ENCODE measurements at regions not wholly inside any gene's neighbourhood (a gene's known extent, or its start where the extent isn't known, plus 50 kb on each side); places are given as distances from the start of the nearest gene placed in this dataset.

DNA sequence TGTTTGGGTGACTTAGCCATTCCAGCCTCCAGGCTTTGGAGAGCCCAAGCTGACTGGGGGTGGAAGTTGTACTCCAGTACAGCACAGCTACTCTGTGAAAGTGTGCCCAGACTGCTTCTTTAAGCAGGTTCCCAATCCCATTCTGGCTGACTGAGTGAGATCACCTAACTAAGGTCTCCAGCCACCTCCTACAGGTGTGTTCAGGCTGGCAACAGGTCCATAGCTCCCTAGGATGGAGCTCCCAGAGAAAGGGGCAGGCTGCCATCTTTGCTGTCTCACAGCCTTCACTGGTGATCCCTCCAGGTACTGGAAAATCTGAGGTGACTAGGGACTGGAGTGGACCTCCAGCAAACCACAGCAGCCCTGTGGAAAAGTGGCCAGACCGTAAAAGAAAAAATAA, 445.3 kb upstream of the KCNMB2 start:
- H3K36me3 ChIP-seq (ENCODE audit: control insufficient read depth in 5 of 5, insufficient read depth in 5 of 5, low read length in 5 of 5), result no peaks in the 10 kb centered on the region
- no peaks in the 10 kb centered on the region for H3K9me3 ChIP-seq (ENCODE audit: control insufficient read depth in 5 of 5, low read length in 5 of 5)
- H3K4me1 ChIP-seq (ENCODE audit: control insufficient read depth in 5 of 5, insufficient read depth in 5 of 5, low read length in 5 of 5), result no peaks in the 10 kb centered on the region
- H3K27me3 ChIP-seq (ENCODE audit: control insufficient read depth in 5 of 5, insufficient read depth in 4 of 5, low read length in 5 of 5), result no peaks in the 10 kb centered on the region
- no peak overlapping the region for H3K4me3 ChIP-seq (ENCODE audit: low read depth in 1 of 5, low read length in 5 of 5)
- no peak overlapping the region for H3K9ac ChIP-seq (ENCODE audit: low read length in 5 of 5)
- H3K27ac ChIP-seq (ENCODE audit: low read depth, low read length), result no peak overlapping the region

DNA sequence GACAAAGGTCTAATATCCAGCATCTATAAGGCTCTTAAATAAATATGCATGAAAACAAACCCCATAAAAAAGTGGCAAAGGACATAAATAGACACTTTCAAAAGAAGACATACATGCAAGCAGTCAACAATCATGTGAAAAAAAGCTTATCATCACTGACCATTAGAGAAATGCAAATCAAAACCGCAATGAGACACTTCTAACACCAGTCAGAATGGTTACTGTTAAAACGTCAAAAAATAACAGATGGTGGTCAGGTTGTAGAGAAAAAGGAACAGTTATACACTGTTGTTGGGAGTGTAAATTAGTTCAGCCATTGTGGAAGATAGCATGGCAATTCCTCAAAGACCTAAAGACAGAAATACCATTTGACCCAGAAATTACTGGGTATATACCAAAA, 440.7 kb upstream of the KCNMB2 start:
- Histone ChIP-seq H3K27me3 (ENCODE audit: control insufficient read depth in 5 of 5, insufficient read depth in 4 of 5, low read length in 5 of 5) (no peaks in the 10 kb centered on the region), H3K4me3 (ENCODE audit: low read depth in 1 of 5, low read length in 5 of 5) (no peak overlapping the region), H3K4me1 (ENCODE audit: control insufficient read depth in 5 of 5, insufficient read depth in 5 of 5, low read length in 5 of 5) (peaks cover 0 to 3% (median 0%) of the 10 kb centered on the region in 5 donors), H3K9me3 (ENCODE audit: control insufficient read depth in 5 of 5, low read length in 5 of 5) (no peaks in the 10 kb centered on the region), H3K27ac (ENCODE audit: low read depth, low read length) (no peak overlapping the region), H3K9ac (ENCODE audit: low read length in 5 of 5) (no peak overlapping the region), H3K36me3 (ENCODE audit: control insufficient read depth in 5 of 5, insufficient read depth in 5 of 5, low read length in 5 of 5) (no peaks in the 10 kb centered on the region)

DNA sequence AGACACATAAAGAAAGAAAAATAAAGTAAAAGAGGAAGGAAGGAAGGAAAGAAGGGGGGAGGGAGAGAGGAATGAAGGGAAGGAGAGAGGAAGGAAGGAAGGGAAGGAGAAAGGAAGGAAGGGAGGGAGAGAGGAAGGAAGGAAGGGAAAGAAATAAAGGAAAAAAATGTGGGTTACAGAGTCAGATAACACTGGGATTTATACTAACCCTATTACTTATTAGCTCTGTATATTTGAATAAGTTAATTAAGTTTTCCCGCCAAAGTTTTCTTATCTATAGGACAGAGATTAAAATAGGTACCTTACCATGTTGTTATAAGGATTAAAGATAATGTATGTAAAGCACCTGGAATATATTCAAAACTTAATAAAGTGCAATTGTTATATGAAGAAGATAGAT, 439.3 kb upstream of the KCNMB2 start:
- no peaks in the 10 kb centered on the region for H3K36me3 ChIP-seq (ENCODE audit: control insufficient read depth in 5 of 5, insufficient read depth in 5 of 5, low read length in 5 of 5)
- no peaks in the 10 kb centered on the region for H3K27me3 ChIP-seq (ENCODE audit: control insufficient read depth in 5 of 5, insufficient read depth in 4 of 5, low read length in 5 of 5)
- H3K4me1 ChIP-seq (ENCODE audit: control insufficient read depth in 5 of 5, insufficient read depth in 5 of 5, low read length in 5 of 5), result peaks cover 0 to 3% (median 0%) of the 10 kb centered on the region in 5 donors
- H3K27ac ChIP-seq (ENCODE audit: low read depth, low read length), result no peak overlapping the region
- no peak overlapping the region for H3K4me3 ChIP-seq (ENCODE audit: low read depth in 1 of 5, low read length in 5 of 5)
- no peak overlapping the region for H3K9ac ChIP-seq (ENCODE audit: low read length in 5 of 5)
- H3K9me3 ChIP-seq (ENCODE audit: control insufficient read depth in 5 of 5, low read length in 5 of 5), result no peaks in the 10 kb centered on the region

DNA sequence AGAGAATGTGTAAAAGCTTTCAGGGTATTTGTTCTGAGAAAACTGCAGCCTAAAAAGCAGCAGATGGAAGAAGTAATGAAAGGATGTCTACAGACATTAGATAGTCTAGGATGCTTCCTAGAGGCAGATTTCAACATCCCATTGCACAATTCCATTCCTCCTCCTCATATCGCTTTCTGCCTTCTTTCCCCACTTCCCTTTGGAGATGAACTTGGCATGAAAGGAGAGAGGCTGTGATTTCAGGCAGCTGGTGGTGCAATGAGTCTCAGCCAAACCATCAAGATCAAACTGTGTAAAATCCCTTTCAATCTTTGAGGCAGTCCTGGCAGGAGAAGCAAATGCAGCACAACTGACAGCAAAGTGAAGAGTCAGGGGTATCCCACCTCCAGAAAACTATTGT, 438.7 kb upstream of the KCNMB2 start:
- Histone ChIP-seq H3K9me3 (ENCODE audit: control insufficient read depth in 5 of 5, low read length in 5 of 5) (no peaks in the 10 kb centered on the region), H3K36me3 (ENCODE audit: control insufficient read depth in 5 of 5, insufficient read depth in 5 of 5, low read length in 5 of 5) (no peaks in the 10 kb centered on the region), H3K4me1 (ENCODE audit: control insufficient read depth in 5 of 5, insufficient read depth in 5 of 5, low read length in 5 of 5) (peaks cover 0 to 3% (median 0%) of the 10 kb centered on the region in 5 donors), H3K27me3 (ENCODE audit: control insufficient read depth in 5 of 5, insufficient read depth in 4 of 5, low read length in 5 of 5) (no peaks in the 10 kb centered on the region), H3K4me3 (ENCODE audit: low read depth in 1 of 5, low read length in 5 of 5) (no peak overlapping the region), H3K27ac (ENCODE audit: low read depth, low read length) (no peak overlapping the region), H3K9ac (ENCODE audit: low read length in 5 of 5) (no peak overlapping the region)

DNA sequence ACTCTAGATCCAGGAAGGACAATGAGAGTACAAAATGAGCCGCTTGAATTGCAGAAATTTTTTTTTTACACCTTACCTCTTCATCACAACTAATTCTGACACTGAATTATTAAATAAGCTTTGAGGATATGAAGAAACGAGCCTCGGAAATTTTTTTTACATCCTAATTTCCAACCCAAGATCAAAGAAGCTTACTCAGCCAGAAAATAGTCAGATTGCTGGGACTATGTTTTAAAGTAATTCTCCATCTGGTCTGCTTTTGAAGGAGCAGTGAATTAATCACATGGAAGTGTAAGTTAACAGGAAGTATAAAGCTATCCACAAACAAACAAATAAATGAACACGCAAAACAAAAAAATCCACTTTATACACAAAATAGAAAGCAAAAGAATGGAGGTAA, 437.0 kb upstream of the KCNMB2 start:
- Histone ChIP-seq H3K9me3 (ENCODE audit: control insufficient read depth in 5 of 5, low read length in 5 of 5) (no peaks in the 10 kb centered on the region), H3K36me3 (ENCODE audit: control insufficient read depth in 5 of 5, insufficient read depth in 5 of 5, low read length in 5 of 5) (no peaks in the 10 kb centered on the region), H3K4me3 (ENCODE audit: low read depth in 1 of 5, low read length in 5 of 5) (no peak overlapping the region), H3K27me3 (ENCODE audit: control insufficient read depth in 5 of 5, insufficient read depth in 4 of 5, low read length in 5 of 5) (no peaks in the 10 kb centered on the region), H3K4me1 (ENCODE audit: control insufficient read depth in 5 of 5, insufficient read depth in 5 of 5, low read length in 5 of 5) (peaks cover 0 to 3% (median 0%) of the 10 kb centered on the region in 5 donors), H3K9ac (ENCODE audit: low read length in 5 of 5) (no peak overlapping the region), H3K27ac (ENCODE audit: low read depth, low read length) (no peak overlapping the region)

DNA sequence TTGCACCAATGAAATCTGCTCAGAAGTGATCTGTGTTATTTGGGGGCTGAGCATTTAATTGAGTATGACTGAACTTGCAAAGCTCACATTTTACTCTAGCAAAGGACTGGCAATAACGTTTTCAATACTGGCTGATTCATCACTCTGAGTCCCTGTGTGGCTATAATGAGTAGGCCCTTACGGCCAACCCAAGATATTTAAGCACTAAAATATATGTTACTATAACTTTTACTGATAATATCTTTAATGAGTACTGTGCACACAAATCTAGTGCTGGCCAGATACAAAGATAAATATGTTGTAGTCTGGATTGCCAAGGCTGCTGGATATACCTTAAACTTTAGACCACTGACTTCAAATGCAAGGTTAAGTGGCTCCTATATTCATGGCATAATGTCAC, 436.4 kb upstream of the KCNMB2 start:
- no peaks in the 10 kb centered on the region for H3K27me3 ChIP-seq (ENCODE audit: control insufficient read depth in 5 of 5, insufficient read depth in 4 of 5, low read length in 5 of 5)
- H3K36me3 ChIP-seq (ENCODE audit: control insufficient read depth in 5 of 5, insufficient read depth in 5 of 5, low read length in 5 of 5), result no peaks in the 10 kb centered on the region
- H3K27ac ChIP-seq (ENCODE audit: low read depth, low read length), result no peak overlapping the region
- no peak overlapping the region for H3K9ac ChIP-seq (ENCODE audit: low read length in 5 of 5)
- H3K4me3 ChIP-seq (ENCODE audit: low read depth in 1 of 5, low read length in 5 of 5), result no peak overlapping the region
- H3K9me3 ChIP-seq (ENCODE audit: control insufficient read depth in 5 of 5, low read length in 5 of 5), result no peaks in the 10 kb centered on the region
- peaks cover 0 to 3% (median 0%) of the 10 kb centered on the region in 5 donors for H3K4me1 ChIP-seq (ENCODE audit: control insufficient read depth in 5 of 5, insufficient read depth in 5 of 5, low read length in 5 of 5)

DNA sequence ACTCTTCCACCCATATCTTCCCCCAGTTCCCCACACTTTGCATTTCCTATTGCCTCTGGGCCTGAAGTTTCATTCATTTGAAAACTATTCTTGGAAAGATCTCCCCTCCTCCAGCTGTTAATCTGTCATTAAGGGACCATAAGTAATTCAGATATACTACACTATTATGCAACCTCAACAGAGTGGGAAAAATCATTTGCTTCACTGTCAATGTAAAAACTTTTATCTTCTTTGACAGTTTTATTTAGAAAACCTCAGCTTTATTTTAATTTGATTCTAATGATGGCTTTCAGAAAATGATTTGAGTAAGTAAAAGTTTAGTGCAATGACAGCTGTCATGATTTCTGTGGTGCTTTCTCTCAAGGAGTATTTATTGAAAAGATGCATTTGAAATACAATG, 435.3 kb upstream of the KCNMB2 start:
- no peak overlapping the region for H3K27ac ChIP-seq (ENCODE audit: low read depth, low read length)
- no peaks in the 10 kb centered on the region for H3K9me3 ChIP-seq (ENCODE audit: control insufficient read depth in 5 of 5, low read length in 5 of 5)
- H3K9ac ChIP-seq (ENCODE audit: low read length in 5 of 5), result no peak overlapping the region
- no peaks in the 10 kb centered on the region for H3K27me3 ChIP-seq (ENCODE audit: control insufficient read depth in 5 of 5, insufficient read depth in 4 of 5, low read length in 5 of 5)
- no peak overlapping the region for H3K4me3 ChIP-seq (ENCODE audit: low read depth in 1 of 5, low read length in 5 of 5)
- H3K36me3 ChIP-seq (ENCODE audit: control insufficient read depth in 5 of 5, insufficient read depth in 5 of 5, low read length in 5 of 5), result no peaks in the 10 kb centered on the region
- peaks cover 0 to 3% (median 0%) of the 10 kb centered on the region in 5 donors for H3K4me1 ChIP-seq (ENCODE audit: control insufficient read depth in 5 of 5, insufficient read depth in 5 of 5, low read length in 5 of 5)

DNA sequence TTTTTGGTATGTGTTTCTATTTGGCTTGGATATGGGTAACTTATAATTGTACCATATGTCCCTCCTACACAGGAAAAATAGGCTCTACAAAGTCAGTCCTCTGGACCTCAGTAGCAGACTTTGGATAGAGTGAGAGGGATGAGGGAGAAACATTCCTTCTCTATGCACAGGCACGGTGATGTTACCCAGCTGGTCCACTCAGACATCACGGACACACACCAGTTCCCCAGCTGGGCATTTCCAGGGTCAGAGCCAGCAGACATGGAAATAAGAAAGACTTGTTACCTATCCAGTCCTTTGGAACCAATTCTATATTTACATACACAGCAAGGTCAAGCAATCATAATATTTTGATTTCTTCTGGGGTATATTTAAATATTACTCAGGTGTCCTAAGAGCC, 433.1 kb upstream of the KCNMB2 start:
- no peak overlapping the region for H3K4me3 ChIP-seq (ENCODE audit: low read depth in 1 of 5, low read length in 5 of 5)
- no peaks in the 10 kb centered on the region for H3K36me3 ChIP-seq (ENCODE audit: control insufficient read depth in 5 of 5, insufficient read depth in 5 of 5, low read length in 5 of 5)
- H3K4me1 ChIP-seq (ENCODE audit: control insufficient read depth in 5 of 5, insufficient read depth in 5 of 5, low read length in 5 of 5), result no peaks in the 10 kb centered on the region
- H3K9me3 ChIP-seq (ENCODE audit: control insufficient read depth in 5 of 5, low read length in 5 of 5), result no peaks in the 10 kb centered on the region
- no peaks in the 10 kb centered on the region for H3K27me3 ChIP-seq (ENCODE audit: control insufficient read depth in 5 of 5, insufficient read depth in 4 of 5, low read length in 5 of 5)
- H3K9ac ChIP-seq (ENCODE audit: low read length in 5 of 5), result no peak overlapping the region
- no peak overlapping the region for H3K27ac ChIP-seq (ENCODE audit: low read depth, low read length)

DNA sequence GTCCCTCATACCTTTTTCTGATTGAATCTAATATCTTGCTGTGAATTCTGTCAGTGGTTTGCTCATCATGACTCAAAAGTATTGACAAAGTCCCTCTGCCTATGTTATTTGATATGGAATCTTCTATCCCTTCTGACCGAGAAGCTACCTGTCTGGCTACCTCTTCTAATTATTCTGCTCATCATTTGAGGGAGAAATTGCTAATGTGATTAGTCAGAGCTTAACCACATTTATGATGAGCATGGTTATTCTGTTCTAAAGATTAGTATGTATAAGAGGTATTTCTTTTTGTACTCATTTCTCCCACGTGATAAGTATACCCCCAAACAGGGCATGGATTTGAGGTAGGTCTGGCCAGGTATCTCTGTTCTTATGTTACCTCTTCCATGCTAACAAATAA, 428.4 kb upstream of the KCNMB2 start:
- no peaks in the 10 kb centered on the region for H3K4me1 ChIP-seq (ENCODE audit: control insufficient read depth in 5 of 5, insufficient read depth in 5 of 5, low read length in 5 of 5)
- no peaks in the 10 kb centered on the region for H3K36me3 ChIP-seq (ENCODE audit: control insufficient read depth in 5 of 5, insufficient read depth in 5 of 5, low read length in 5 of 5)
- H3K9me3 ChIP-seq (ENCODE audit: control insufficient read depth in 5 of 5, low read length in 5 of 5), result no peaks in the 10 kb centered on the region
- no peak overlapping the region for H3K9ac ChIP-seq (ENCODE audit: low read length in 5 of 5)
- no peak overlapping the region for H3K4me3 ChIP-seq (ENCODE audit: low read depth in 1 of 5, low read length in 5 of 5)
- H3K27me3 ChIP-seq (ENCODE audit: control insufficient read depth in 5 of 5, insufficient read depth in 4 of 5, low read length in 5 of 5), result no peaks in the 10 kb centered on the region
- no peak overlapping the region for H3K27ac ChIP-seq (ENCODE audit: low read depth, low read length)

DNA sequence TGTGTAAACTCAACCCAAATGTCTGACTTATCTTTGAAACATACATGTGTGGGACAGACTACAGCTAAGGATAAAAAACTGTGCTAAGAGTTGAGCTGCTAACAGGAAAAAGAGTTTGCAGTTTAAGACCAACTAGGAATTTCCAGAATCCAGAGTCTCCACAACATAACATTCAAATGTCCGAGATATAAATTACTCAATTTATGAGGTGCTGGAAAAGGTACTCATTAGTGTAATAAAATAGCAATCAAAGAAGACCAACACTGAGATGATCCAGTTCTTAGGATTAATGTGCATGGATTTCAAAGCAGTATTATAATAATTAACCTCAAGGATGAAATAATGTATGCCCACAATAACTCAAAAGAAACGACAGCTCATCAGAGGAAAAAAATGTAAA, 426.5 kb upstream of the KCNMB2 start:
- Histone ChIP-seq H3K9me3 (ENCODE audit: control insufficient read depth in 5 of 5, low read length in 5 of 5) (no peaks in the 10 kb centered on the region), H3K9ac (ENCODE audit: low read length in 5 of 5) (no peak overlapping the region), H3K27me3 (ENCODE audit: control insufficient read depth in 5 of 5, insufficient read depth in 4 of 5, low read length in 5 of 5) (no peaks in the 10 kb centered on the region), H3K4me1 (ENCODE audit: control insufficient read depth in 5 of 5, insufficient read depth in 5 of 5, low read length in 5 of 5) (no peaks in the 10 kb centered on the region), H3K36me3 (ENCODE audit: control insufficient read depth in 5 of 5, insufficient read depth in 5 of 5, low read length in 5 of 5) (no peaks in the 10 kb centered on the region), H3K27ac (ENCODE audit: low read depth, low read length) (no peak overlapping the region), H3K4me3 (ENCODE audit: low read depth in 1 of 5, low read length in 5 of 5) (no peak overlapping the region)

DNA sequence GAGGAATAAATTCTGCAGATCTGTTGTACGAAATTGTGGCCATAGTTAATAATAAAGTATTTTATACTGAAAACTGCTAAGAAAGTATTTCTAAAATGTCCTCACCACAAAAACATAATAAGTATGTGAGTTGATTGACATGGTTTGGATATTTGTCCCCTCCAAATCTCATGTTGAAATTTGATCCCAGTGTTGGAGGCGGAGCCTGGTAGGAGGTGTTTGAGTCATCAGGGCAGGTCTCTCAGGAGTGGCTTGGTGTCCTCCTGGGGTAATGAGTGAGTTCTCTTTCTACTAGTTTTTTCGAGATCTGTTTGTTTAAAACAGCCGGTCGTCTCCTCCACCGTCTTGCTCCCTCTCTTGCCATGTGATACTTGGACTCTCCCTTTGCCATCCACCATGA, 424.1 kb upstream of the KCNMB2 start:
- Histone ChIP-seq H3K36me3 (ENCODE audit: control insufficient read depth in 5 of 5, insufficient read depth in 5 of 5, low read length in 5 of 5) (no peaks in the 10 kb centered on the region), H3K9me3 (ENCODE audit: control insufficient read depth in 5 of 5, low read length in 5 of 5) (no peaks in the 10 kb centered on the region), H3K27me3 (ENCODE audit: control insufficient read depth in 5 of 5, insufficient read depth in 4 of 5, low read length in 5 of 5) (no peaks in the 10 kb centered on the region), H3K27ac (ENCODE audit: low read depth, low read length) (no peak overlapping the region), H3K4me3 (ENCODE audit: low read depth in 1 of 5, low read length in 5 of 5) (no peak overlapping the region), H3K9ac (ENCODE audit: low read length in 5 of 5) (no peak overlapping the region), H3K4me1 (ENCODE audit: control insufficient read depth in 5 of 5, insufficient read depth in 5 of 5, low read length in 5 of 5) (no peaks in the 10 kb centered on the region)
